ENCODE measurements at regions not wholly inside any gene's neighbourhood (a gene's known extent, or its start where the extent isn't known, plus 50 kb on each side); places are given as distances from the start of the nearest gene placed in this dataset.
A peak's percentile ranks its signal among the peaks of the same experiment; 100 is the strongest.

DNA sequence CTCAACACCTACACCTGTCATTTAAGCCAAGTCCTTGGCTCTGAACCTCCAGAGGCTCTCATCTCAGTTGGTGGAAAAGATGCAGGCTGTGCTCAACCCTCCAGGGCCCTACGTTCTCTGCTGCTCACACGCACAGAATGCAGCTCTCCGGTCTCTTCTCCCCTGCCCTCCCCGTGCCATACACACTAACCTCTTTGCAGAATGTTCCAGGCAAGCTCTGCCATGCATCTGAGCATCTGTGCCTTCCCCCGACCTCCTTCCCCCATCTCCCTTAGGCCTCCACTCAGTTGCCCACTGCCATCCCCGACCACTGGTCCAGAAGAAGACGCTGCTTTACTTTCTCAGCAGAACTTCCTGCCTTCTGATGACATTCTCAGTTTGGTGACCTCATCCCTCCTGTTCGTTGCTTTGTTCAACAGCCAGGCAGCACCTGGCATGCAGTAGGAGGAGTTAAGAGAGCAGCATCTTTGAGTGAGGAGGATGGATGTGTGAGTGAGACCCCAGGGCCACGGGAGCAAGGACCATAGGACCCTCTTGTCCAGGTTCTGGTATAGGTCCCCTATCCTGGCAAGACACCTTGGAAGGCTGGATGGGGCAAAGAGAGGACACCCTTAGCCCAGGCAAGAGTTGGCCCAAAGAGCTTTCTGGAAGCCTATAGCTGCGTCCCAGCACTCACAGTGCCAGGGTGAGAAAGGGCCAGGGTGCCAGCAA is 598.0 kb downstream of the BRD1 start:
- no peaks in the 10 kb centered on the region for H3K9me3 Mint-ChIP-seq
- no peak overlapping the region for H3K4me3 Mint-ChIP-seq
- no peaks in the 10 kb centered on the region for H3K36me3 Mint-ChIP-seq (ENCODE audit: low read depth)
- peaks cover 8% of the 10 kb centered on the region for H3K27me3 Mint-ChIP-seq
- no peaks in the 10 kb centered on the region for H3K4me1 Mint-ChIP-seq (ENCODE audit: low read depth)
- no peak overlapping the region for H3K27ac Mint-ChIP-seq
- no peak for DNase-seq

DNA sequence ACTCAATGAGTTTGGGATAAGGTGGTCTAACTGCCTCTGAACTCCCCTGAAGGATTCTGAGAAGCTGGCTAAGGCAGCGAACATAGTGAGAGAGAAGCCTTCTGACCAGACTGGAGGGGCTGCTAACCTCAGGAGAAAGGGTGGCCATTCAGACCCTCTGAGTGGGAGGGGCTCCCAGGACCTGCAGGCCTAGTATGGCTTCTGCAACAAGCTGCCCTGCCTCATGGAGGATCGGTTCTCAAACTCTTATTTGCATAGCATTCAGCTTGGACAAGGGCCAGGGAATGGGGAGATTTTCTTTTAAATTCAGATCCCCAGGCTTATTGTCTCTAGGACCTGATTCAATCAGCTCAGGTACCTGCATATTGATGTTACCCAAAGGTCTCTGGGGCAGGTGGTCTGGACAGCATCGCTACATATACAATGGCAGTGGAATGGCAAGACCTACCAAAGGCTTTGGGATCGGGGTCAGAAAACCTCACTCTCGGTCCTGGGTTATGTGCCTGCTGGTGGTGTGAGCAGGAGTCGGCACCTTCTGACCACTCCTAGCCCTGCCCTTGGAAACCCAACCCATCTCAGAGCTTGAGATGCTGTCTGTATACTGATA is 599.1 kb downstream of the BRD1 start:
- Mint-ChIP-seq H3K9me3 (no peaks in the 10 kb centered on the region), H3K4me1 (ENCODE audit: low read depth) (no peaks in the 10 kb centered on the region)
- DNase-seq: no peak

DNA sequence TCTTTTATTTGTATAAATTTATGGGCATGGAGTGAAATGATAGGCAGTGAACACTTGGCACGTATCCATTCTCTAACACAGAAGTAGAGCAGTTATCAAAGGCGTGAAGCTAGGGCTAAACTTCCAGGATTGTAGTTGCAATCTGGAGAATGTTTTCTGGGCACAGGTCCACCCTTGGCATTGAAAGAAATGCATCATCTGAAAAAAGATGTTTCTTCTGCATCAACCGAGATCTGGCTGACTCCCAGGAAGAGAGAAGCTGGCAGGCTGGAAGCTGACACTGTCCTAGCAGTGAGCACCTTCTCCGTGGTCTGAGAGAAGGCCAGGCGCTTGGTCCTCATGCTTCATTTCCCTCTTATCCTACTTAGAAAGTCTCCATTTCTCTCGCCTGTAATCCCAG is 600.0 kb downstream of the BRD1 start:
- Mint-ChIP-seq H3K27ac (no peak overlapping the region), H3K4me3 (no peak overlapping the region), H3K27me3 (peaks cover 13% of the 10 kb centered on the region), H3K9me3 (no peaks in the 10 kb centered on the region), H3K4me1 (ENCODE audit: low read depth) (no peaks in the 10 kb centered on the region), H3K36me3 (ENCODE audit: low read depth) (no peaks in the 10 kb centered on the region)
- DNase-seq: no peak

More for the DNA sequence above, 599.1 kb downstream of the BRD1 start:
- Mint-ChIP-seq H3K27ac (no peak overlapping the region), H3K4me3 (no peak overlapping the region), H3K27me3 (peaks cover 13% of the 10 kb centered on the region), H3K36me3 (ENCODE audit: low read depth) (no peaks in the 10 kb centered on the region)

DNA sequence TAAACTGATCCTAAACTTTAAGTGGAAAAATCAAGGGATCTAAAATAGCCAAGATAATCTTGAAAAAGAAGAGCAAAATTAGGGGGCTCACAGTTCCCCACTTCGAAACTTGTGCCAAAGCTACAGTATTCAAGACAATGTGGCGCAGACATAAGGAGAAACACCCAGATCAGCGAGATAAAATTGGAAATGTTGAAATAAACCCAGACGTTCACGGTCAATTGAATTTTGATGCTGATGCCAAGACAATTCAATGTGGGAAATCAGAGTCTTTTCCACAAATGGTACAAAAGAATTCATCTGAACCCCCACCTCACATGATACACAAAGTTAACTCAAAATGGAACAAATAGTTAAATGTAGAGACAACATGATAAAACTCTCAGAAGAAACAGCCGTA is 601.6 kb downstream of the BRD1 start:
- no peaks in the 10 kb centered on the region for H3K36me3 Mint-ChIP-seq (ENCODE audit: low read depth)
- H3K27ac Mint-ChIP-seq: no peak overlapping the region
- no peaks in the 10 kb centered on the region for H3K4me1 Mint-ChIP-seq (ENCODE audit: low read depth)
- H3K27me3 Mint-ChIP-seq: peaks cover 19% of the 10 kb centered on the region
- no peak for DNase-seq
- no peaks in the 10 kb centered on the region for H3K9me3 Mint-ChIP-seq
- H3K4me3 Mint-ChIP-seq: no peak overlapping the region

DNA sequence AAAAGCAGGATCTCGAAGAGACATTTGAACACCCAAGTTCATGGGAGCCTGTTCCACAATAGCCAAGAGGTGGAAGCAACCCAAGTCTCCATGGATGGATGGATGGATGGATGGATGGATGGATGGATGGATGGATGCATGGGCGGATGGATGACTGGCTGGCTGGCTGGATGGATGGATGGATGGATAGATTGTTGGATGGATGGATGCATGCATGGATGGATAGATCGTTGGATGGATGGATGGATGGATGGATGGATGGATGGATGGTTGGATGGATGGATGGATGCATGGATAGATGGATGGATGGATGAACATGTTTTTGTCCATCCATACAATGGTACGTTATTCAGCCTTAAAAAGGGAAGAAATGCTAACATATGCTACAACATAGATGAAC is 603.4 kb downstream of the BRD1 start:
- DNase-seq: no peak
- Mint-ChIP-seq H3K27me3 (peaks cover 27% of the 10 kb centered on the region), H3K27ac (no peak overlapping the region), H3K4me3 (no peak overlapping the region), H3K4me1 (ENCODE audit: low read depth) (no peaks in the 10 kb centered on the region), H3K36me3 (ENCODE audit: low read depth) (no peaks in the 10 kb centered on the region), H3K9me3 (no peaks in the 10 kb centered on the region)

DNA sequence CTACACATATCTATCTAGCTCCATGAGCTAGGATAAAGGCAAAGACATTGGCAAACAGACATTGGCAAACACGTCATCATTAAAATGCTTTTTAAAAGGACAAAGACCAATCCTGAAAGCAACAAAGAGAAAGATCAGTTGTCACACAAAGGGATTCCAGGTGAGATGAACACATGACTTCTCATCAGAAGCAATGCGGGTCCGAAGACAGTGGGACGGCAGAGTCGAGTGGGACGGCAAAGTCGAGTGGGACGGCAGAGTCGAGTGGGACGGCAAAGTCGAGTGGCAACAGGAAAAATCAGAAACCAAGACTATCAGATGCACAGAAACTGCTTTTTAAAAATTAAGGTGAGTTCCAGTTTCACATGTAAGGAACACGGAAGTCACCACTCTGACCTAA is 609.5 kb downstream of the BRD1 start:
- no peaks in the 10 kb centered on the region for H3K4me1 Mint-ChIP-seq (ENCODE audit: low read depth)
- peaks cover 4% of the 10 kb centered on the region for H3K9me3 Mint-ChIP-seq
- peaks cover 69% of the 10 kb centered on the region for H3K27me3 Mint-ChIP-seq
- no peak for DNase-seq
- H3K4me3 Mint-ChIP-seq: no peak overlapping the region
- no peak overlapping the region for H3K27ac Mint-ChIP-seq
- no peaks in the 10 kb centered on the region for H3K36me3 Mint-ChIP-seq (ENCODE audit: low read depth)

DNA sequence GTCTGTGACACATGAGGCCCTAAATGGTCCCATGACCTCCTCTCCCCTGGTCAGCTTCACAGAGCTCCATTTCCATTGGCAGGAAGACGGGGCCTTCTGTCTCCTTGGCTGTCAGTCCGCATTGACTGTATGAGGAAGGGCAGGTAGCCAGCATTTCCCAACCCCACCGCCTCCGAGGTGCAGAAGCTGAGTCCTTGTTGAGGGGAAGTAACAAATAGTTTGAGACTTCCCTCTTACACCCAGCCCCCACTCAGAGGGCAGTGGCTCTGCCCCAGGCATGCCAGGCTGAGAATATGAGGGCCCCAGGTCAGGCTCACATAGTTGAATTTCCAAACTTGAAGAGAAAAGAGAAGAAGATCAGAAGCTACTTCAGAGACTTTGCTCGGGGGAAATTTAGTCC is 611.1 kb downstream of the BRD1 start:
- Mint-ChIP-seq H3K4me1 (ENCODE audit: low read depth) (no peaks in the 10 kb centered on the region), H3K36me3 (ENCODE audit: low read depth) (no peaks in the 10 kb centered on the region), H3K9me3 (peaks cover 4% of the 10 kb centered on the region), H3K27ac (no peak overlapping the region), H3K4me3 (no peak overlapping the region), H3K27me3 (peaks cover 65% of the 10 kb centered on the region)
- DNase-seq: peak; percentile 6

DNA sequence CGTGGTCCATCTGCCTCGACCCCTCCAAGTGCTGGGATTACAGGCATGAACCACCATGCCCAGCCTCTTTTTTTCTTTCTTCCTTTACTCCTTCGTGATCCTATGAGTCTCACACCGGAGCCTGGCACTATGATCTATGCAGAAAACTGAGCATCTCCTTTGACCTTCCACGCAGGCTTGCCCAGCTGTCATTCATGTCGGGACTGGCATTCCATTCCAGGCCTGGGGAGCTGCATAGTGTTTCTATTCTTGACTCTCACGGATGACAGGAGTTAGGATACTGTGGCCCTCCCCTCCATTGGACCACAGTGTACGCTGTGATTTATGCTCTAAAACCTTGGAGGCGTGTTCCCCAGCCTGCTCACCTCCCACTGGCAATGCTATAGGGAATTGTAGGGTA is 611.8 kb downstream of the BRD1 start:
- no peak overlapping the region for H3K4me3 Mint-ChIP-seq
- no peaks in the 10 kb centered on the region for H3K4me1 Mint-ChIP-seq (ENCODE audit: low read depth)

DNA sequence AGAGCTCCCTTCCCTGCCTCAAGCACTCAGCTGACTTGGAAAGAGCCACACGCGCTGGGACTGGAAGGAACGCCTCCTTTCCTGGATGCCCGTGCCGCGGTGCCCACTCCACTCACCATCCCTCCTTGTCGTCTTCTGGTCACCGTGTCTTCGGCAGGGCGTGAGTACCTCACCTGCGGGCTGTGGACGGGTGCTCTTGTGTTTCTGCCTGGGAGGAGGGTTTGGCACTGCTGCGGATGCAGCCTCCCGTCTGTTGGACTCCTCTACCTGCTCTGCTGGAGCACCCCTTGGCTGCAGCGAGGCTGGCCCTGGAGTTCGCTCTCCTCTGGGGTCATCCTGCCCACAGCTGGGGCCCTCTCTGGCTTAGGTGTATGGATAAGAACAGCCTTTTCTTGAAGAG is 612.7 kb downstream of the BRD1 start:
- Mint-ChIP-seq H3K36me3 (ENCODE audit: low read depth) (no peaks in the 10 kb centered on the region), H3K4me3 (no peak overlapping the region), H3K27me3 (peaks cover 64% of the 10 kb centered on the region), H3K9me3 (peaks cover 4% of the 10 kb centered on the region), H3K27ac (no peak overlapping the region), H3K4me1 (ENCODE audit: low read depth) (no peaks in the 10 kb centered on the region)
- peak; percentile 5 for DNase-seq

More for the DNA sequence above, 611.8 kb downstream of the BRD1 start:
- no peak overlapping the region for H3K27ac Mint-ChIP-seq
- no peaks in the 10 kb centered on the region for H3K36me3 Mint-ChIP-seq (ENCODE audit: low read depth)
- no peak for DNase-seq
- peaks cover 61% of the 10 kb centered on the region for H3K27me3 Mint-ChIP-seq
- H3K9me3 Mint-ChIP-seq: peaks cover 4% of the 10 kb centered on the region

DNA sequence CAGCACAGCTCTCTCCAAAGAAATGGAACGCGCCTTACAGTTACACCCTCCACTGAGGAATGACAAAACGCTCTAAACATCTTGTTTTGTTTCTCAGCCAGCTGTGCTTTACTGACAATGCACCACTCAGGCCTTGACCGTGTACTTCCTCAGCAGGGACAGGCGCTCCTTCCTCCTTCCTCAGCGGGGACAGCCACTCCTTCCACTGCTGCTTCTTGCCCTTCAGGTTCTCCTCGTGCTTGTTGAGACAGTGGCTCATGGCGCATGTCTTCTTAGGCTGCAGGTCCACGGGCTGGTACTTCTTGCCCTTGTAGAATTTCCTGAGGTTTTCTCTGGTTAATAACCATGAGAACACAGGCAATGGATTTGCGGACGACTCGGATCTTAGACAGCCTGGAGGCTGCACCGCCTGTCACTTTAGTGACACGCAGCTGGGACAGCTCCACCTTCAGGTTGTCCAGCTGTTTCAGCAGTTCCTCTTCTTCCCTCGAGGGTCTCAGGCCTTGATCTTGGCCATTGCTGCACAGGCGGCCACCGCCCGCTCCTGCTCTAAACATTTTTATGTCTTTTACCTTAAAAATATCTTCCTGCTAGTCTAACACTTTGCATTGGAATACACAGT is 613.8 kb downstream of the BRD1 start:
- H3K4me3 Mint-ChIP-seq: no peak overlapping the region
- peak; percentile 3 for DNase-seq

DNA sequence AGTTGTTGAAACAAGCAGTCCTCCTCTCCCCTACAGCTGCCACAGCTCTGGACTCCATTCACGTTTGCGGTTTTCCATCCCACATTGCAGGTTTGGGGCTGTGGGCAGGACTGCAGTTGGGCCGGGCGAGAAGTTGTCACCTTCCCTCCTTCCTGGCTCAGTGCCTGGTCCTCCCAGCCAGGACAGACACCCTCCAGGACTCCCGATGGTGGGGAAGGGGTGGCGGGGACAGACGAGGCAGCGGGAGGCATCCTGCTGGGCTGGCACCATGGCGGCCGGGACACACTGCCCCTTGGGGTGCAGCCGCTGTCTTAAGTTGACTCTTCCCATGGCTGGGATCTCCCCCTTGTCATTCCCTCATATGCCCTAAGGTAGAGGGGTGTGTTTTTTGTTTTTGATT is 615.2 kb downstream of the BRD1 start:
- Mint-ChIP-seq H3K27ac (no peak overlapping the region), H3K4me3 (no peak overlapping the region), H3K4me1 (ENCODE audit: low read depth) (no peaks in the 10 kb centered on the region), H3K9me3 (no peaks in the 10 kb centered on the region), H3K36me3 (ENCODE audit: low read depth) (no peaks in the 10 kb centered on the region), H3K27me3 (peaks cover 47% of the 10 kb centered on the region)
- DNase-seq: no peak

More for the DNA sequence above, 613.8 kb downstream of the BRD1 start:
- Mint-ChIP-seq H3K27ac (no peak overlapping the region), H3K4me1 (ENCODE audit: low read depth) (no peaks in the 10 kb centered on the region), H3K36me3 (ENCODE audit: low read depth) (no peaks in the 10 kb centered on the region), H3K9me3 (peaks cover 4% of the 10 kb centered on the region), H3K27me3 (peaks cover 59% of the 10 kb centered on the region)

DNA sequence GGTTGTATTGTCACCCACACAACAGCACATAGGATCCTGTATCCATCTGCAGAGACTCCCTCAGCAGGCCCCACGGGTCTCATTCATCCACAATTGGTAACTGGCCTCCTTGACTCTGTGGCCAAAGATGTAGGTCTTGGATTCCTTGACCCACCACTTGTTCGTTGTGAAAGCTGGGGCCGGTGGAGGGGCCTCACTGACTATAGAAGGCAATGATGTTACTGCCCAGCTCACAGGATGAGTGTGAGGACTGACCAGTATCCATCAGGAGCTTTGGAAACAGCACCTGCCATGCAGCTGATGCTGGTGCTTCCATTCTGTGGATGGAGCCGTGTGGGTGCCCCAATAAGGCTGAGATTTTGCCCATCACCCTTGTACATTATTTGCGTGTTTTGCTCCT is 615.7 kb downstream of the BRD1 start:
- Mint-ChIP-seq H3K36me3 (ENCODE audit: low read depth) (no peaks in the 10 kb centered on the region), H3K9me3 (no peaks in the 10 kb centered on the region), H3K27ac (no peak overlapping the region), H3K4me3 (no peak overlapping the region), H3K27me3 (peaks cover 43% of the 10 kb centered on the region), H3K4me1 (ENCODE audit: low read depth) (no peaks in the 10 kb centered on the region)
- no peak for DNase-seq

DNA sequence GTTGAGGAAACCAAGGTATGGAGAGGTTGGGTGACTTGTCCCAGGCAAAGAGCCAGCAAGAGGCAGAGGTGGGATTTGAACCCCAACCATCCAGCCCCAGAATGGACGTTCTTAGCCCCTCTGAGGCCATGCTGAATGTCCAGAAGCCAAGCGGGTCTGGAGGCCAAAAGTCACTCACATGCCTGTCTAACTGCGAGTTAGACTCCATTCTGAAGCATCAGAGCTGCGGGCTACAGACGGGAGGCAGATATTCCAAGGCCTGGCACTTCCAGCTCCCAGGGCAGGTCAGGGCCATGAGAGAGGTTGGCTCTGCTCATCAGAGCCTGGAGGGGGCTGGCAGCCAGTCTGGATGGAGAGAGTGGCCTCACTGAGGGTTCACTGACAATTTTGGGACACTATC is 616.5 kb downstream of the BRD1 start:
- DNase-seq: peak; percentile 9
- no peak overlapping the region for H3K4me3 Mint-ChIP-seq
- H3K4me1 Mint-ChIP-seq (ENCODE audit: low read depth): no peaks in the 10 kb centered on the region
- H3K27ac Mint-ChIP-seq: no peak overlapping the region
- H3K36me3 Mint-ChIP-seq (ENCODE audit: low read depth): no peaks in the 10 kb centered on the region
- H3K9me3 Mint-ChIP-seq: no peaks in the 10 kb centered on the region
- peaks cover 41% of the 10 kb centered on the region for H3K27me3 Mint-ChIP-seq

DNA sequence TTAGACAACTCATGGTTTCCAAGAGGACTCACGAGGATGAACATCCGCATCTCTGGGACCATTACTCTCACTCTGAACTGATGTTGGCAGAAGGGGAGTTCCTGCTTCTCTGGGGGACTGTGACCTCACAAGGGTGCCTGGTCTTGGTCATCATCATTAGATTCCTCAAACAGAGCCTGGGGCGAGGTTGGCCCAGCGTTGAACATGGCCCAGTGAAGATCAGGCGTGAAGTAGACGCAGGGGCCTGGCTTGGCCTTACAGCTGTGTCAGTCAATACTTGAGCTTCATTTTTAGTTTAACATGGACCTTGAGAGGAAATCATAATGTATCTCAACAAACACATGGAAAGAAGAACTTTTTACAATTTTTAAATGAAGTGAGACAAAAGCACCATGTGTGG is 617.1 kb downstream of the BRD1 start:
- no peaks in the 10 kb centered on the region for H3K9me3 Mint-ChIP-seq
- peaks cover 38% of the 10 kb centered on the region for H3K27me3 Mint-ChIP-seq
- H3K27ac Mint-ChIP-seq: no peak overlapping the region
- no peaks in the 10 kb centered on the region for H3K36me3 Mint-ChIP-seq (ENCODE audit: low read depth)
- H3K4me1 Mint-ChIP-seq (ENCODE audit: low read depth): no peaks in the 10 kb centered on the region
- no peak overlapping the region for H3K4me3 Mint-ChIP-seq
- peak; percentile 7 for DNase-seq

DNA sequence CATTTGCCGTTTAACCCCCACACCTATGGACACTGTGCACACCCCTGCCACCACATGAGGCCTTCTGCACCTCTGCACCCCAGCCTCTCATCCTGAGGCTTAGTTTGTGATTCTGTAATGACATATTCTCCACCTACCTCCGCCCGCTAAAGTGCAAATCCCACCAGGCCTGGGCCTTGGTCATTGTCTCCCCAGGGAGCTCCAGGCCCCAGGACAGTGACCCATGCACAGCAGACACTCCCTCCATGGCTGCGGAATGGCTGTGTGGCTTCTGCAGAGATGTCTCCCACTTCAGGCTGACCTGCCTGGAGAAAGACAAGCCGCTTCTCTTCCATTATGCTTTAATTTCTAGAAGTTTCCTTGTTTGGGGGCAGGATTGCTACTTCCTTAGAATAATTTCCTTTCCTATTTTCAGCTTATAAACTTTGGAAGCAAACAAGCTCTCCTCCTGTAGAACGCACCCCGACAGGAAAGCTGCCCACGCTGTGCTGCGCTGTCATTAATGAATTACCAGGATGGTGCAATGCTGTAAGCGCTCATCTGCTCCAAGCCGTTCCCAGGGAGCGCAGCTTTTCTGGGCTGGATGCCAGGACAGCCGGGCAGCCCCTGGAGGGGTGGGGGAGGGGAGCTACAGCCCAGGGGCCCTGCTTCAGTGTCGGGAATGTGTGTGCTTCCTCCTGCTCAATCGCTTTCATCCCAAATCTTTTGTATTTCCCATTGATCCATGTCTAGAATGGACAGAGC is 618.0 kb downstream of the BRD1 start:
- no peak overlapping the region for H3K27ac Mint-ChIP-seq
- peaks cover 30% of the 10 kb centered on the region for H3K27me3 Mint-ChIP-seq
- no peak overlapping the region for H3K4me3 Mint-ChIP-seq
- H3K4me1 Mint-ChIP-seq (ENCODE audit: low read depth): no peaks in the 10 kb centered on the region
- H3K36me3 Mint-ChIP-seq (ENCODE audit: low read depth): no peaks in the 10 kb centered on the region
- no peak for DNase-seq
- no peaks in the 10 kb centered on the region for H3K9me3 Mint-ChIP-seq

Data from activated T-cell treated with anti-CD3 and anti-CD28 coated beads, Interleukin-2, amount 50 U/mL, for 24 hours (primary cell).